ENCODE measurements at regions not wholly inside any gene's neighbourhood (a gene's known extent, or its start where the extent isn't known, plus 50 kb on each side); places are given as distances from the start of the nearest gene placed in this dataset.

- TF ChIP-seq POLR2A (IDR thresholded peaks at IDR 0.05) (no peak), CTCF (IDR thresholded peaks at IDR 0.05) (no peak)
These were observed 190.5 kb downstream of the SEC61B start for GRCh38 chr9:99412606-99413005.
